ENCODE measurements at regions not wholly inside any gene's neighbourhood (a gene's known extent, or its start where the extent isn't known, plus 50 kb on each side); places are given as distances from the start of the nearest gene placed in this dataset.

DNA sequence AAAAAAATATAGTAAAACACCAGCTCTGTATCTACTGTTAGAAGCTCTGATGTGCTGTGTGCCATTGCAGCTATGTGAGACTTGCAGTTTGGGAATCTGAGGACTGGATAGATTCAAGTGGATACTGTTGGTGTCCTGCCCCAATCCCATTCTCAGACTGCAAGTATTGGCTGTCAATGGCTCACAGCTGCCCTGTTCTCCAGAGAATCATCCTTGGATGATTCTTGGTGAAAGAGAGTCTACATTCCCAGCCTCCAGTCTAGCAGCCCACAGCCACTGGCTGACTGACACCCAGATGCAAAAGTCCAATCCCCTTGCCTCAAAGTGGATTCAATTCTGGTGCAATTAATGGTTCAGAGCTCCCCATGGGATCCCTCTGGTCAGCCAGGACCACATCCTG is 206.1 kb upstream of the MTNR1B start:
- TF ChIP-seq POLR2A (IDR thresholded peaks at IDR 0.05; ENCODE audit: low read length) (no peak), GATA1 (IDR thresholded peaks at IDR 0.05; ENCODE audit: low read depth, low read length) (no peak)
- DNase-seq: no peak

GRCh38 chr11:92764128-92764527 is 205.3 kb upstream of the MTNR1B start:
- no peak for DNase-seq
- TF ChIP-seq POLR2A (IDR thresholded peaks at IDR 0.05; ENCODE audit: low read length) (no peak), GATA1 (IDR thresholded peaks at IDR 0.05; ENCODE audit: low read depth, low read length) (no peak)

GRCh38 chr11:92765082-92765840 is 204.2 kb upstream of the MTNR1B start:
- TF ChIP-seq GATA1 (IDR thresholded peaks at IDR 0.05; ENCODE audit: low read depth, low read length) (no peak), POLR2A (IDR thresholded peaks at IDR 0.05; ENCODE audit: low read length) (no peak)
- DNase-seq: no peak

DNA sequence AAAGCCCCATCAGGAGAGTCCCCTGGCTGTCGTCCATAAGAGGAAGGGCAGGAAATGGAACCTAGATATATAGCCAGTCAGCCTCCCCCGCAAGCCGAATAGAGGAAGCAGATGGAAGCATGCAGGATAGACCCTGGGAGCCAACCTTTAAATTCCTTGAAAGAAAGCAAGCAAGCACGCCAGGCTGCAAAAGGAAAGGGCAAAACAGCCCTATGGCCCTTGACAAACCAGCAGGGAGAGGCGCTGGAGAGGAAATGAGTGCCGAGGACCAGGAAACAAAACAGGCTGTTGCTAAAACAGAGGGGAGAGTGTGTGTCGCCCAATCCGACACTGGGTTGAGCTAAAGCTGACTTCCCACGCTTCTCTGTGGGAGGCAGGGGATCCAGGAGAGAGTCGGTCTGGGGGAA is 203.5 kb upstream of the MTNR1B start:
- no peak for DNase-seq
- TF ChIP-seq GATA1 (IDR thresholded peaks at IDR 0.05; ENCODE audit: low read depth, low read length): no peak
- TF ChIP-seq POLR2A (IDR thresholded peaks at IDR 0.05; ENCODE audit: low read length): no peak

DNA sequence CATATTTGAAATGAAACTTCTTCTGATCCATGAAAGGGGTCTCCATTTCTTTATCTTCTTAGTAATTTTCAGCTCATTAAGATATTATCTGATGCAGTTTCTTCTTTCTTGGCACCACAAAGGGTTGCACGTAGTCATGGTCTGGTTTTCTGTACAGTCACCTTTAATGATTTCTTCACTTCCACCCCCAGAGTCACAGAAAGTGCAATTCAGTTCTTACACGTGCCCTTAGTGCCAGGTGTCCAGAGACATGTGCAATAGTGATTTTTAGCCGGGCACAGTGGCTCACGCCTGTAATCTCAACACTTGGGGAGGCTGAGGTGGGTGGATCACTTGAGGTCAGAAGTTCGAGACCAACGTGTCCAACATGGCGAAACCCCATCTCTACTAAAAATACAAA is 202.8 kb upstream of the MTNR1B start:
- TF ChIP-seq POLR2A (IDR thresholded peaks at IDR 0.05; ENCODE audit: low read length): no peak
- TF ChIP-seq GATA1 (IDR thresholded peaks at IDR 0.05; ENCODE audit: low read depth, low read length): no peak
- no peak for DNase-seq

DNA sequence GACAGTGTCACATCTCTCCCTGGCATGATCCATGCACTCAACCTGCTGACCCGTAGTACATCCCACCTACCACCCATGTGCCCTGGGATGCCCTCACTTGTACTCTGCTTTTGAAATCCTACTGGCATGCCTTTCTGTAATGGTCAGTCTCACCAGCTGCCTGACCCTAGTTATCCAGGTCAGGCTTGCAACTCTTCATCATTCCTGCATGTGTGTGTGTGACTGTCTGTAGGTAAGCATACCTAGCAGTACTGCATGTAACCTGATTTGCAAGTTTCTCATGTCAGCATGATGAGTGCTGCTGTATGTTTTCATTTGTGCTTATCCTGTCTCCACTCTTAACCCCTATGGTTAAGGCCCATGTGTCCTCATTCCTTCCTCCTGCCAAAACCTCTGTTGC is 202.0 kb upstream of the MTNR1B start:
- no peak for TF ChIP-seq POLR2A (IDR thresholded peaks at IDR 0.05; ENCODE audit: low read length)
- no peak for TF ChIP-seq GATA1 (IDR thresholded peaks at IDR 0.05; ENCODE audit: low read depth, low read length)
- no peak for DNase-seq

DNA sequence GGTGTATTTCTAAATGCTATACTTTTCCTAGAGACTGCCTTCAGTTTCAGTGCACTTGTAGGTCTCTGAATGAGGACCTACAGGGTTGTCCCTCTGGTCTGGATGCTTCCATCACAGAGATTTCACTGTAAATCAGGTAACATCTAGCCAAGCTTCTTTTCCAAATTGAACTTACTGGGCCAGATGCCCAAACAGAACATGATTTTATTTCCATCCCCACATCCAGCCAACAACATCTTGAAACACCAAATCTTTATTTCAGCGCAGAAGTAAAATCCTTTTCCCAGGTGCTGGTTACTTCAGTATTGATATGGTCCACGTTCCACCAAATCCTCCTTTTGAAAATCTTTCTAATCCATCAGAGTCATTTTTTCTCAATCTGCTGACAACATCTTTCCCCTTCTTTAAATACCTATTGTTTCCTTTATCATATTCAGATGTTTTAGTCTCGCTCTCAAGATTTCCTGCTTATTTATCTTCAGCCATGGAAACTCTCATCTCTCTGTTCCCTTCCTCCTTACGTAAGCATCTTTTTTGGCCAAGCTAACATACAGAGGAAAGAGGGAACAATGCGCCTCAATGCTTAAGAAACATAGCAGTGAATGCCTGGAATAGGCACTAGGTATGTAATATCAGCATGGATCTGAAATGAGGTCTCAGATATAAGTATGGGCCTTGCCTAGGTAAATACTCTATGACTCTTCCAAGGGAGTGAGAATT is 201.2 kb upstream of the MTNR1B start:
- no peak for DNase-seq
- no peak for TF ChIP-seq GATA1 (IDR thresholded peaks at IDR 0.05; ENCODE audit: low read depth, low read length)
- no peak for TF ChIP-seq POLR2A (IDR thresholded peaks at IDR 0.05; ENCODE audit: low read length)

DNA sequence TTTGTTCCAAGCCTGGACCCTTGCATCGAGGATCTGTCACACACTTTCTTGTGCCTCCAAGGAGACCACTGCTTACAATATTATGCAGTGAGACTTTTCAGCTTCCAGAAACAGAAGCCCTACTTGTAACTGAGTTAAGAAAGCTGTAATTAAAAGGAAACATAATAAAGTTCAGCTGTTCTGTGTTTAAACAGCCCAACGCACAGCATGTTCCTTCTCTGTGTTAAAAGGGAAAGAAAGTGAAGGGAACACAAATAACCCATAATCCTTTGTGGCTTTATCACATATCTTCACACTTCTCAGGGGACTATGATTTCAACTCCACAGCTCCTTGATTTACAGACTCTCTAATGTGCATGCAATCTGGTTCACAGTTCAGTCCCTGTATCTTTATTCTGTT is 200.3 kb upstream of the MTNR1B start:
- TF ChIP-seq GATA1 (IDR thresholded peaks at IDR 0.05; ENCODE audit: low read depth, low read length) (no peak), POLR2A (IDR thresholded peaks at IDR 0.05; ENCODE audit: low read length) (no peak)
- no peak for DNase-seq

- no peak for TF ChIP-seq POLR2A (IDR thresholded peaks at IDR 0.05; ENCODE audit: low read length)
- no peak for TF ChIP-seq GATA1 (IDR thresholded peaks at IDR 0.05; ENCODE audit: low read depth, low read length)
- no peak for DNase-seq
These were observed 199.0 kb upstream of the MTNR1B start for GRCh38 chr11:92770419-92770818.

DNA sequence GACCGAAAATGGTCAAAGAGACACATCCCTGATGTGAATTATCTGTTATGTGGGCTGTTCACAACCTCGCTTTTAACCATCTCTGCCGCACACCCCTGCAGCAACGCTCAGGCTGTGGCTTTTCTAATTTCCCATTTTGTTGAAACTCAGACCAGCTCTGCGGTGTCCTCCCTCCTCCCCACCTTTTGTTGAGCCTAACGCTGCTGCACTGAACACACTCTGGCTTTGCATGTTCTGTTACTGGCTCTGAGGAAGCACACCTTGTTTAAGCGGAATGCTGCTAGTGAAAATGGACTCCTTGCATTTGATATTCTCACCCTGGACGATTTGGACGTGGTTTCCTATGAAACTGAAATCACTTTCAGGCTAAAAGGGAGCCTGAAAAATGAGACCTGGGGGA is 198.5 kb upstream of the MTNR1B start:
- no peak for TF ChIP-seq POLR2A (IDR thresholded peaks at IDR 0.05; ENCODE audit: low read length)
- no peak for TF ChIP-seq GATA1 (IDR thresholded peaks at IDR 0.05; ENCODE audit: low read depth, low read length)
- DNase-seq: no peak

GRCh38 chr11:92771701-92772100 is 197.8 kb upstream of the MTNR1B start:
- no peak for TF ChIP-seq GATA1 (IDR thresholded peaks at IDR 0.05; ENCODE audit: low read depth, low read length)
- no peak for TF ChIP-seq POLR2A (IDR thresholded peaks at IDR 0.05; ENCODE audit: low read length)
- DNase-seq: no peak

DNA sequence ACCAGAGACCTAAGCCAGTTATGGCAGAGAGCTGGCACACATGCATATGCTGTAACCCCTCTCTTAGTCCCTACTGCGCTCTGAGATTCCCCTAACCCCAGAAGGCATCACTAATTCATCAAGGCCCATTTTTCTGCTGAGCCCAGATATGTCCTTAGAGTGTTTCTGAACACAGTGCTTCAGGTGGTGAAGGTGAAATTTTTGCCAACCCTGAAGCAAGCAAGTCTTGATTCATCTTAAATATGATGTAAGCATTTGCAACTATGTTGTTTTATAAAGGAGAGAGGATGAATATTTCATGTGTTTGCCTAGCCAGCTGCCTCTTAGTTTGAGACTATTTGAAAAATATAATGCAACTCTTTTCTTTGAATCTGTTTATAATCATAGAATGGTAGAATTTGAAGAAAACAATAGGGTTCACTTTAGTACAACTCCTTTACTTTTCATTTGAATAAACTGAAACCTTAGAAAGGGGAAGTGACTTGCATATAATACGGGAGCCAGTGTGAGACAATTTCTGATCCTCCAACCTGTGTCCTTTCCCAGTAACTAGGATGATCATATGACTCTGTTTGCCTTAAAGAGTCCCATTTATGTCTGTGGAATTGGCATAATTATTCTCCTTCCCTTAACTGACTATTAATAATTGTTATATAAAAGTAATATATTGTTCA is 194.3 kb upstream of the MTNR1B start:
- no peak for TF ChIP-seq POLR2A (IDR thresholded peaks at IDR 0.05; ENCODE audit: low read length)
- no peak for TF ChIP-seq GATA1 (IDR thresholded peaks at IDR 0.05; ENCODE audit: low read depth, low read length)
- peak in 1 of 2 experiments; percentile 1 for DNase-seq

GRCh38 chr11:92776676-92777075 is 192.8 kb upstream of the MTNR1B start:
- no peak for DNase-seq
- TF ChIP-seq GATA1 (IDR thresholded peaks at IDR 0.05; ENCODE audit: low read depth, low read length): no peak
- TF ChIP-seq POLR2A (IDR thresholded peaks at IDR 0.05; ENCODE audit: low read length): no peak

GRCh38 chr11:92779746-92780145 is 189.7 kb upstream of the MTNR1B start:
- no peak for TF ChIP-seq POLR2A (IDR thresholded peaks at IDR 0.05; ENCODE audit: low read length)
- DNase-seq: no peak
